Neuronal stem cell (in vitro differentiated cells): ENCODE measurements at regions not wholly inside any gene's neighbourhood (a gene's known extent, or its start where the extent isn't known, plus 50 kb on each side); places are given as distances from the start of the nearest gene placed in this dataset.
"Not testable (repeated sequence)": the region's sequence is repeated elsewhere in the genome, so short reads cannot be mapped to it uniquely, and the experiment has no call there.

Experiments used
- DNase-seq: peaks from one replicate; pipeline ENCODE4 v3.0.0-alpha.2; 2013; ENCODE audit warnings: low spot score
- H2AFZ ChIP-seq: one replicate; pipeline ENCODE4 v1.6.1; 2013; ENCODE audit warnings: mild to moderate bottlenecking, low read length, inconsistent platforms
- H2AK5ac ChIP-seq: 2 replicates; pipeline ENCODE4 v1.6.1; 2013; ENCODE audit warnings: low read depth, mild to moderate bottlenecking, inconsistent platforms, low read length, moderate library complexity, mixed read lengths
- H2BK120ac ChIP-seq: 2 replicates; pipeline ENCODE4 v1.6.1; 2013; ENCODE audit warnings: low read depth, mild to moderate bottlenecking, inconsistent platforms, low read length, moderate library complexity, mixed read lengths
- H2BK12ac ChIP-seq: one replicate; pipeline ENCODE4 v1.6.1; 2013; ENCODE audit warnings: low read length, inconsistent platforms
- H2BK15ac ChIP-seq: 2 replicates; pipeline ENCODE4 v1.6.1; 2013; ENCODE audit warnings: mild to moderate bottlenecking, low read length, inconsistent platforms, mixed read lengths
- H2BK5ac ChIP-seq: one replicate; pipeline ENCODE4 v1.6.1; 2013; ENCODE audit warnings: inconsistent platforms, mild to moderate bottlenecking, low read length, moderate library complexity
- H3K14ac ChIP-seq: one replicate; pipeline ENCODE4 v1.6.1; 2013; ENCODE audit warnings: low read length, inconsistent platforms
- H3K18ac ChIP-seq: 2 replicates; pipeline ENCODE4 v1.6.1; 2013; ENCODE audit warnings: low read length, inconsistent platforms
- H3K23ac ChIP-seq: 2 replicates; pipeline ENCODE4 v1.6.1; 2013; ENCODE audit warnings: low read depth, mild to moderate bottlenecking, mixed read lengths, low read length, inconsistent platforms; ENCODE audit not compliant: poor library complexity
- H3K27ac ChIP-seq: replicated peaks from 3 replicates; pipeline ENCODE4 v1.5.1; 2013; ENCODE audit warnings: low read length, inconsistent platforms
- H3K27me3 ChIP-seq, 3 experiments: 2 replicates each; pipeline ENCODE4 v1.6.1; 2013; ENCODE audit warnings: low read length in 3 of 3, mild to moderate bottlenecking in 2 of 3, inconsistent platforms in 1 of 3, low read depth in 1 of 3, mixed read lengths in 1 of 3, moderate library complexity in 1 of 3; ENCODE audit not compliant: control insufficient read depth in 3 of 3, insufficient read depth in 3 of 3
- H3K36me3 ChIP-seq, 2 donors: replicated peaks in 1 of 2; 2 replicates each; pipeline ENCODE4 v1.6.1; 2013; ENCODE audit warnings: low read length in 2 of 2; ENCODE audit not compliant: control insufficient read depth in 2 of 2, insufficient read depth in 2 of 2
- H3K4ac ChIP-seq: 2 replicates; pipeline ENCODE4 v1.6.1; 2013; ENCODE audit warnings: inconsistent platforms, mild to moderate bottlenecking, low read length, moderate library complexity
- H3K4me1 ChIP-seq, 2 donors: 1 replicate in 1 of 2; 2 replicates in 1 of 2; pipeline ENCODE4 v1.6.1; 2013; ENCODE audit warnings: low read length in 2 of 2, low read depth in 1 of 2; ENCODE audit not compliant: control insufficient read depth in 2 of 2, insufficient read depth in 1 of 2
- H3K4me2 ChIP-seq: one replicate; pipeline ENCODE4 v1.6.1; 2013; ENCODE audit warnings: mild to moderate bottlenecking, low read length, inconsistent platforms; ENCODE audit not compliant: insufficient read depth, poor library complexity, severe bottlenecking
- H3K4me3 ChIP-seq, 2 donors: 2 replicates each; pipeline ENCODE4 v1.5.1; 2013; ENCODE audit warnings: low read length in 2 of 2, mild to moderate bottlenecking in 2 of 2, inconsistent platforms in 1 of 2, moderate library complexity in 1 of 2
- H3K79me1 ChIP-seq: one replicate; pipeline ENCODE4 v1.6.1; 2013; ENCODE audit warnings: low read depth, mild to moderate bottlenecking, inconsistent platforms, low read length, moderate library complexity
- H3K9ac ChIP-seq: one replicate; pipeline ENCODE4 v1.6.1; 2013; ENCODE audit warnings: mild to moderate bottlenecking, low read depth, low read length, inconsistent platforms; ENCODE audit not compliant: poor library complexity
- H3K9me3 ChIP-seq, 2 donors: replicated peaks in 1 of 2; 2 replicates each; pipeline versions ENCODE3 to v1.6.1; 2013; ENCODE audit warnings: low read length in 2 of 2, mild to moderate bottlenecking in 2 of 2, inconsistent platforms in 1 of 2, low read depth in 1 of 2, mixed read lengths in 1 of 2, moderate library complexity in 1 of 2; ENCODE audit not compliant: control insufficient read depth in 2 of 2, insufficient read depth in 1 of 2
- H4K8ac ChIP-seq: one replicate; pipeline ENCODE4 v1.6.1; 2013; ENCODE audit warnings: low read depth, mild to moderate bottlenecking, inconsistent platforms, low read length, moderate library complexity
- H4K91ac ChIP-seq: one replicate; pipeline ENCODE4 v1.6.1; 2013; ENCODE audit warnings: low read length, low read depth, mild to moderate bottlenecking, inconsistent platforms; ENCODE audit not compliant: poor library complexity
- WGBS, 2 donors: extraction: QIAGEN DNeasy Blood & Tissue Kit; methylation state at CpG; one replicate each; pipeline ENCODE4 v1.1.7; 2013; ENCODE audit warnings: missing lambda C conversion rate in 2 of 2, mixed read lengths in 1 of 2; ENCODE audit not compliant: insufficient read length in 2 of 2, insufficient replicate concordance in 1 of 2; ENCODE audit errors: extremely low coverage in 2 of 2; 5-methylcytosine and 5-hydroxymethylcytosine counted together

- no peaks in the 10 kb centered on the region for H3K27me3 ChIP-seq
- no peaks in the 10 kb centered on the region for H3K4me1 ChIP-seq
- H3K9ac ChIP-seq, result no peak overlapping the region
- no peak for DNase-seq
- H3K9me3 ChIP-seq, result no peaks in the 10 kb centered on the region
- no peak overlapping the region for H2BK15ac ChIP-seq
- no peak overlapping the region for H3K4me3 ChIP-seq
- H3K23ac ChIP-seq, result no peak overlapping the region
- H3K4me2 ChIP-seq, result no peak overlapping the region
- no peak overlapping the region for H4K91ac ChIP-seq
- H2BK12ac ChIP-seq, result no peak overlapping the region
- H3K18ac ChIP-seq, result no peak overlapping the region
- H3K79me1 ChIP-seq, result no peaks in the 10 kb centered on the region
- no peak overlapping the region for H3K27ac ChIP-seq
- H2AK5ac ChIP-seq, result no peak overlapping the region
- WGBS, 2 donors, result no CpG with 5 or more reads among the region's 2 CpGs
- no peaks in the 10 kb centered on the region for H3K36me3 ChIP-seq
- H4K8ac ChIP-seq, result no peak overlapping the region
- no peak overlapping the region for H2BK5ac ChIP-seq
- no peak overlapping the region for H2BK120ac ChIP-seq
- H3K4ac ChIP-seq, result no peak overlapping the region
- no peak overlapping the region for H3K14ac ChIP-seq
- no peak overlapping the region for H2AFZ ChIP-seq
These were observed 647.1 kb upstream of the PABPC4L start for GRCh38 chr4:134848681-134849080.

GRCh38 chr4:134830741-134831140 is 629.2 kb upstream of the PABPC4L start:
- H3K4me2 ChIP-seq, DNase-seq, H3K4me1 ChIP-seq, H3K23ac ChIP-seq, H3K4ac ChIP-seq, H2BK15ac ChIP-seq, H2BK12ac ChIP-seq, H3K27ac ChIP-seq, H3K14ac ChIP-seq, H2AFZ ChIP-seq, H2BK5ac ChIP-seq, H3K27me3 ChIP-seq, H3K36me3 ChIP-seq, H3K18ac ChIP-seq, H4K91ac ChIP-seq, H3K4me3 ChIP-seq, H3K79me1 ChIP-seq, H3K9me3 ChIP-seq, H2BK120ac ChIP-seq, H4K8ac ChIP-seq, H2AK5ac ChIP-seq, H3K9ac ChIP-seq: not testable (repeated sequence)
- no CpG with 5 or more reads among the region's 7 CpGs for WGBS, 2 donors

- Histone ChIP-seq H2BK15ac (no peak overlapping the region), H3K9ac (no peak overlapping the region), H3K4me3 (no peak overlapping the region), H3K4me1 (no peaks in the 10 kb centered on the region), H3K27me3 (no peaks in the 10 kb centered on the region), H2BK12ac (no peak overlapping the region), H3K4ac (no peak overlapping the region), H2BK5ac (no peak overlapping the region), H4K91ac (no peak overlapping the region), H3K79me1 (no peaks in the 10 kb centered on the region), H3K27ac (no peak overlapping the region), H2AFZ (no peak overlapping the region), H3K36me3 (no peaks in the 10 kb centered on the region), H3K9me3 (no peaks in the 10 kb centered on the region), H3K14ac (no peak overlapping the region), H3K18ac (no peak overlapping the region), H4K8ac (no peak overlapping the region), H2BK120ac (no peak overlapping the region), H3K23ac (no peak overlapping the region), H3K4me2 (no peak overlapping the region), H2AK5ac (no peak overlapping the region)
- no peak for DNase-seq
- WGBS, 2 donors, result no CpG with 5 or more reads among the region's 3 CpGs
These were observed 611.0 kb upstream of the PABPC4L start for GRCh38 chr4:134812611-134813010.

GRCh38 chr4:134807231-134807745 is 605.7 kb upstream of the PABPC4L start:
- H2AK5ac ChIP-seq, result no peak overlapping the region
- H3K4me3 ChIP-seq, result no peak overlapping the region
- WGBS, 2 donors, result no CpG with 5 or more reads among the region's 3 CpGs
- no peak for DNase-seq
- no peak overlapping the region for H4K8ac ChIP-seq
- no peak overlapping the region for H3K14ac ChIP-seq
- H3K18ac ChIP-seq, result no peak overlapping the region
- no peaks in the 10 kb centered on the region for H3K27me3 ChIP-seq
- no peak overlapping the region for H3K23ac ChIP-seq
- no peaks in the 10 kb centered on the region for H3K36me3 ChIP-seq
- H4K91ac ChIP-seq, result no peak overlapping the region
- no peak overlapping the region for H2BK5ac ChIP-seq
- H2BK12ac ChIP-seq, result no peak overlapping the region
- no peak overlapping the region for H3K4ac ChIP-seq
- no peak overlapping the region for H3K4me2 ChIP-seq
- H3K79me1 ChIP-seq, result no peaks in the 10 kb centered on the region
- no peak overlapping the region for H3K27ac ChIP-seq
- no peak overlapping the region for H2BK15ac ChIP-seq
- H3K9ac ChIP-seq, result no peak overlapping the region
- no peaks in the 10 kb centered on the region for H3K9me3 ChIP-seq
- no peak overlapping the region for H2BK120ac ChIP-seq
- H3K4me1 ChIP-seq, result no peaks in the 10 kb centered on the region
- no peak overlapping the region for H2AFZ ChIP-seq
